Erythroblast (primary cell): ENCODE measurements at regions not wholly inside any gene's neighbourhood (a gene's known extent, or its start where the extent isn't known, plus 50 kb on each side); places are given as distances from the start of the nearest gene placed in this dataset.

ENCODE experiments used
- GATA1 ChIP-seq: IDR thresholded peaks from 2 replicates; pipeline ENCODE4 v1.6.1; 2011; ENCODE audit warnings: low read depth, mild to moderate bottlenecking, control low read depth, low read length, moderate library complexity
- POLR2A ChIP-seq: IDR thresholded peaks from 2 replicates; pipeline ENCODE4 v1.6.1; 2011; ENCODE audit warnings: mild to moderate bottlenecking, low read length

DNA sequence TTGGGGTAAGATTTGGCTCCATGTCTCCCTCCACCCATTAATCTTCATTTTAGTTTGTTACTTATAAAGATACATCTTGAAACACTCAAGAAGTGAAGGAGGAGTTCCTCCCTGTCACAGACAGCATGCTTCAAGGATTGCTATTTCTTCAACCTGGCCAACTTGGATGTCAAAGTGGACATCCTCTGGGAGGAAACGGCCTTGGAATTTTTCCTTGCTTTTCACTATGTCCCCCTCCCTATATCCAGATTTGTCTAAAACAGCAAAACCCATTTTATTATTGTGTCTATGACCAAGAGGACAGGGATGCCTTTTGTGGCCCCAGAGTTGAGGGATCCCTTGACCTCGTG lies 242.9 kb downstream of the LPIN1 start:
- TF ChIP-seq POLR2A (no peak), GATA1 (no peak)
